ENCODE measurements at regions not wholly inside any gene's neighbourhood (a gene's known extent, or its start where the extent isn't known, plus 50 kb on each side); places are given as distances from the start of the nearest gene placed in this dataset.

DNA sequence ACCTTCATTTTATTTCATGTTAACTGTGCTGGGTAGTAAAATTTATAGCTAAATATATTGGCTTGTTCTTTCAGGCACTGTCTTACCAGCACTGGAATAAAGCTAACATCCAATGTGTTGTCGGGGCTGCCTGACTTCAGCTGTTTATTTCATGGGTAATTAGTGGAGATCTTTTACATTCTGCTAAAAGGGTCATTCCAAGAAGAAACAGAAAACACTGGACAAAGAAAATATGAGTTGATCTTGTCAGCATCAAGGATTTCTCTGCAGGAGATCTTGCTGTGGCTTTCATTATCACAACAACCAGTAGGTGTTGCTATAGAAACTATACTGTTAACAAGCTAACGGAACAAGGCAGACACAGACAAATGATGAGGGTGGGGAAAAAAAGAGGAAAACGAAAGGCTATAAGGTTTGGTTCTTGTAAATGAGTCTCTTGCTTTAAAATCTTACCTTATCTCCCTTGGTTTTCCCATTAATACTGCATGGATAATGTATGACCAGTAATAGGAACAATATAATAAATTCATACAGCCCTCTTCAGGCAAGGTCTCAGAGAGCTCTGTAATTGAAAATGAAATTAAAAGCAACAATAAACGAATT is 206.8 kb downstream of the SIM1 start:
- peak; percentile 89 for TF ChIP-seq EP300 (conservative IDR thresholded peaks at IDR 0.05; ENCODE audit: poor library complexity, severe bottlenecking)
- TF ChIP-seq EZH2 (IDR thresholded peaks at IDR 0.05; ENCODE audit: borderline replicate concordance, insufficient read depth, low read length, poor library complexity, severe bottlenecking), result no peak
- TF ChIP-seq, protein P1, sequence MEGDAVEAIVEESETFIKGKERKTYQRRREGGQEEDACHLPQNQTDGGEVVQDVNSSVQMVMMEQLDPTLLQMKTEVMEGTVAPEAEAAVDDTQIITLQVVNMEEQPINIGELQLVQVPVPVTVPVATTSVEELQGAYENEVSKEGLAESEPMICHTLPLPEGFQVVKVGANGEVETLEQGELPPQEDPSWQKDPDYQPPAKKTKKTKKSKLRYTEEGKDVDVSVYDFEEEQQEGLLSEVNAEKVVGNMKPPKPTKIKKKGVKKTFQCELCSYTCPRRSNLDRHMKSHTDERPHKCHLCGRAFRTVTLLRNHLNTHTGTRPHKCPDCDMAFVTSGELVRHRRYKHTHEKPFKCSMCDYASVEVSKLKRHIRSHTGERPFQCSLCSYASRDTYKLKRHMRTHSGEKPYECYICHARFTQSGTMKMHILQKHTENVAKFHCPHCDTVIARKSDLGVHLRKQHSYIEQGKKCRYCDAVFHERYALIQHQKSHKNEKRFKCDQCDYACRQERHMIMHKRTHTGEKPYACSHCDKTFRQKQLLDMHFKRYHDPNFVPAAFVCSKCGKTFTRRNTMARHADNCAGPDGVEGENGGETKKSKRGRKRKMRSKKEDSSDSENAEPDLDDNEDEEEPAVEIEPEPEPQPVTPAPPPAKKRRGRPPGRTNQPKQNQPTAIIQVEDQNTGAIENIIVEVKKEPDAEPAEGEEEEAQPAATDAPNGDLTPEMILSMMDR (IDR thresholded peaks at IDR 0.05; ENCODE audit: poor library complexity, severe bottlenecking), result peak; percentile 63
- TF ChIP-seq POLR2AphosphoS5 (IDR thresholded peaks at IDR 0.05), result peak; percentile 87
- TF ChIP-seq, protein P2, sequence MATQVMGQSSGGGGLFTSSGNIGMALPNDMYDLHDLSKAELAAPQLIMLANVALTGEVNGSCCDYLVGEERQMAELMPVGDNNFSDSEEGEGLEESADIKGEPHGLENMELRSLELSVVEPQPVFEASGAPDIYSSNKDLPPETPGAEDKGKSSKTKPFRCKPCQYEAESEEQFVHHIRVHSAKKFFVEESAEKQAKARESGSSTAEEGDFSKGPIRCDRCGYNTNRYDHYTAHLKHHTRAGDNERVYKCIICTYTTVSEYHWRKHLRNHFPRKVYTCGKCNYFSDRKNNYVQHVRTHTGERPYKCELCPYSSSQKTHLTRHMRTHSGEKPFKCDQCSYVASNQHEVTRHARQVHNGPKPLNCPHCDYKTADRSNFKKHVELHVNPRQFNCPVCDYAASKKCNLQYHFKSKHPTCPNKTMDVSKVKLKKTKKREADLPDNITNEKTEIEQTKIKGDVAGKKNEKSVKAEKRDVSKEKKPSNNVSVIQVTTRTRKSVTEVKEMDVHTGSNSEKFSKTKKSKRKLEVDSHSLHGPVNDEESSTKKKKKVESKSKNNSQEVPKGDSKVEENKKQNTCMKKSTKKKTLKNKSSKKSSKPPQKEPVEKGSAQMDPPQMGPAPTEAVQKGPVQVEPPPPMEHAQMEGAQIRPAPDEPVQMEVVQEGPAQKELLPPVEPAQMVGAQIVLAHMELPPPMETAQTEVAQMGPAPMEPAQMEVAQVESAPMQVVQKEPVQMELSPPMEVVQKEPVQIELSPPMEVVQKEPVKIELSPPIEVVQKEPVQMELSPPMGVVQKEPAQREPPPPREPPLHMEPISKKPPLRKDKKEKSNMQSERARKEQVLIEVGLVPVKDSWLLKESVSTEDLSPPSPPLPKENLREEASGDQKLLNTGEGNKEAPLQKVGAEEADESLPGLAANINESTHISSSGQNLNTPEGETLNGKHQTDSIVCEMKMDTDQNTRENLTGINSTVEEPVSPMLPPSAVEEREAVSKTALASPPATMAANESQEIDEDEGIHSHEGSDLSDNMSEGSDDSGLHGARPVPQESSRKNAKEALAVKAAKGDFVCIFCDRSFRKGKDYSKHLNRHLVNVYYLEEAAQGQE (IDR thresholded peaks at IDR 0.05; ENCODE audit: borderline replicate concordance), result peak; percentile 81
